Panc1 (cell line): ENCODE measurements at regions not wholly inside any gene's neighbourhood (a gene's known extent, or its start where the extent isn't known, plus 50 kb on each side); places are given as distances from the start of the nearest gene placed in this dataset.
"Not testable (repeated sequence)": the region's sequence is repeated elsewhere in the genome, so short reads cannot be mapped to it uniquely, and the experiment has no call there.

ENCODE experiments used
- ATAC-seq: fragments of 200-7000 bp; cut with Tn5 transposase; 2 replicates; pipeline ENCODE4 v1.9.1; 2020; ENCODE audit warnings: mild to moderate bottlenecking, moderate library complexity
- BruUV-seq: library from RNA; stranded (reverse); fragments of 400-500 nt; replicated peaks from 2 replicates; lab custom pipeline; 2021; lab: Mats Ljungman, UMichigan
- CTCF ChIA-PET: fragments of 300-600 bp; sonication (Branson Sonifier 250); formaldehyde crosslinking; loops from one replicate; lab custom pipeline; 2022; ENCODE audit warnings: antibody characterized with exemption; lab: Charles Lee
- POLR2A ChIA-PET: fragments of 300-600 bp; sonication (Branson Sonifier 250); formaldehyde crosslinking; loops from one replicate; lab custom pipeline; 2022; ENCODE audit warnings: antibody characterized with exemption; lab: Charles Lee
- DNase-seq: peaks from one replicate; pipeline ENCODE4 v3.0.0-alpha.2; 2010; ENCODE audit warnings: low read depth, low spot score
- H3K27ac ChIP-seq: 2 replicates; pipeline ENCODE4 v1.5.1; 2011; ENCODE audit warnings: mild to moderate bottlenecking, low read length, inconsistent platforms
- H3K27me3 ChIP-seq: fragments of 200-500 bp; sonication (Bioruptor generic); 2 replicates; pipeline ENCODE4 v1.6.0; 2014; ENCODE audit warnings: low read length, inconsistent platforms; ENCODE audit not compliant: control insufficient read depth, insufficient read depth
- H3K36me3 ChIP-seq: fragments of 200-500 bp; sonication (Bioruptor generic); 2 replicates; pipeline ENCODE4 v1.5.1; 2014; ENCODE audit warnings: inconsistent platforms, mild to moderate bottlenecking, low read length, moderate library complexity; ENCODE audit not compliant: control insufficient read depth, insufficient read depth
- H3K4me1 ChIP-seq: 2 replicates; pipeline ENCODE4 v1.5.1; 2011; ENCODE audit warnings: inconsistent platforms, mild to moderate bottlenecking, low read length, moderate library complexity; ENCODE audit not compliant: control insufficient read depth, insufficient read depth
- H3K4me3 ChIP-seq, 2 experiments: 2 replicates each; pipeline ENCODE4 v1.5.1; 2011 to 2012; ENCODE audit warnings: low read depth in 2 of 2, low read length in 2 of 2, mild to moderate bottlenecking in 2 of 2, inconsistent platforms in 1 of 2, moderate library complexity in 1 of 2
- H3K9me3 ChIP-seq: fragments of 200-500 bp; sonication (Bioruptor generic); 2 replicates; pipeline ENCODE4 v1.5.1; 2014; ENCODE audit warnings: low read depth, mild to moderate bottlenecking, inconsistent platforms, low read length, moderate library complexity; ENCODE audit not compliant: control insufficient read depth, insufficient read depth
- POLR2AphosphoS5 ChIP-seq: IDR thresholded peaks from 2 replicates; pipeline ENCODE4 v1.6.1; 2012; ENCODE audit warnings: mild to moderate bottlenecking, low read depth, low read length, moderate library complexity
- SIN3A ChIP-seq: IDR thresholded peaks from 2 replicates; pipeline ENCODE4 v1.6.1; 2012; ENCODE audit warnings: low read depth, mild to moderate bottlenecking, low read length, moderate library complexity, borderline replicate concordance; ENCODE audit not compliant: insufficient read depth
- TCF7L2 ChIP-seq: IDR thresholded peaks from 2 replicates; pipeline ENCODE4 v1.6.1; 2011; ENCODE audit warnings: mild to moderate bottlenecking, low read depth, low read length, inconsistent platforms
- in situ Hi-C: cut with HindIII; loops from 2 replicates; pipeline ENCODE4 v1.10.0; 2016; ENCODE audit warnings: low sequenced_read_pairs, low pct_unique_long_range_greater_than_20kb
- intact Hi-C: fragments of 100-400 bp; cut with micrococcal nuclease; formaldehyde crosslinking; loops from one replicate; pipeline ENCODE4 v1.10.0; 2022; ENCODE audit not compliant: unreplicated experiment
- TF ChIP-seq, protein P1 (sequence below): fragments of 450-650 bp; IDR thresholded peaks from 2 replicates; pipeline ENCODE4 v1.5.1; 2017; ENCODE audit warnings: mild to moderate bottlenecking
- TF ChIP-seq, protein P2 (sequence below), 2 experiments: IDR thresholded peaks; 2 replicates each; pipeline ENCODE4 v1.6.1; 2011 to 2012; ENCODE audit warnings: low read depth in 2 of 2, control low read depth in 1 of 2, low read length in 1 of 2, mild to moderate bottlenecking in 1 of 2, moderate library complexity in 1 of 2; ENCODE audit not compliant: insufficient read depth in 1 of 2

DNA sequence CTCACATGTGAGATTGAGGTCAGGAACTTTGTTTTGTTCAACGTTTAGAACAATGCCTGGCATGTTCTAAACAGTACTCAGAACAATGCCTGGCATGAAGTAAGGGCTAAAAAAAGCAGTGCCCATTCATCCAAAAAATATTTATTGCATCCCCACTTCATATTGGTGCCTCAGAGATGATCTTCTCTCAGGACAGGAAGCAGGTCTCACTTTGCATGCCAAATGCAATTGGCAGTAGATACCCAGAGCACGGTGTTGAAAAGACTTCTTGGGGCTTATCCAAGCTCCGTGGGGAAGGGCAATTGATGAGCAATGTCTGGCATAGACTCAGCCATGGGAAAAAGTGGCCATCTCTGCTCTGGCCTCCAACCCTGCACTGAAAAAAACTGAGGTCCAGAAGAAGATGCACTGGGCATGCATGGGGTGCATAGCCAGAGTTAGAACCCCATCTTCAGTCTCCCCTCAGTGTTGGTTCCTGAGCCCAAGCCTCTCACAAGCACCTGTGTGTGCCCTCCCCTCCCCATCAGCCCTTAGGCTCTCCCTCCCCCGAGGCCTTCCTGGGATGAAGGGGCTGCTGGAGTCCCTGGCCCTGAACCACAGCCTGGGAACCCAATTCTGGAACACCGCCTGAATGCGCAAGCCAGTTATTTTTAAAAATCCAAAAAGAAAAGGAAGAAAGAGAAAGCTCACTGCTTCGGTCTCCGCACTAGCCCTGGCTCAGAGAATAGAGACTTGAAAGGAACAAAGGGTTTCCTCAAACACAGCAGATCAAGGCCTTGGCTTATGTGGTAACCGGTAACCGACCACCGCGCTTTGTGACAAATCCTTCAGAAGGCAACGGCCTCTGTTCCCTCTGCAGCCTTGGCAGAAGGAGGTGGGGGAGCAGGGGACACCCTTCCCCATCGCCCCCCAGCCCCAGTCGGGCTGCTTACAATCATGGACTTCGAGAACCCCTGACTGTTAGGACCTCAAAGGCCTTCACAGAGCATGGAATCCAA is 78.5 kb upstream of the SIRPA start:
- TF ChIP-seq, protein P1, sequence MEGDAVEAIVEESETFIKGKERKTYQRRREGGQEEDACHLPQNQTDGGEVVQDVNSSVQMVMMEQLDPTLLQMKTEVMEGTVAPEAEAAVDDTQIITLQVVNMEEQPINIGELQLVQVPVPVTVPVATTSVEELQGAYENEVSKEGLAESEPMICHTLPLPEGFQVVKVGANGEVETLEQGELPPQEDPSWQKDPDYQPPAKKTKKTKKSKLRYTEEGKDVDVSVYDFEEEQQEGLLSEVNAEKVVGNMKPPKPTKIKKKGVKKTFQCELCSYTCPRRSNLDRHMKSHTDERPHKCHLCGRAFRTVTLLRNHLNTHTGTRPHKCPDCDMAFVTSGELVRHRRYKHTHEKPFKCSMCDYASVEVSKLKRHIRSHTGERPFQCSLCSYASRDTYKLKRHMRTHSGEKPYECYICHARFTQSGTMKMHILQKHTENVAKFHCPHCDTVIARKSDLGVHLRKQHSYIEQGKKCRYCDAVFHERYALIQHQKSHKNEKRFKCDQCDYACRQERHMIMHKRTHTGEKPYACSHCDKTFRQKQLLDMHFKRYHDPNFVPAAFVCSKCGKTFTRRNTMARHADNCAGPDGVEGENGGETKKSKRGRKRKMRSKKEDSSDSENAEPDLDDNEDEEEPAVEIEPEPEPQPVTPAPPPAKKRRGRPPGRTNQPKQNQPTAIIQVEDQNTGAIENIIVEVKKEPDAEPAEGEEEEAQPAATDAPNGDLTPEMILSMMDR: no peak
- ChIA-PET POLR2A (no interaction called here), CTCF (no interaction called here)
- no peaks in the 10 kb centered on the region for H3K9me3 ChIP-seq
- intact Hi-C loops (no loop called here), in situ Hi-C loops (no loop called here)
- no peaks in the 10 kb centered on the region for H3K27me3 ChIP-seq
- H3K4me1 ChIP-seq: no peaks in the 10 kb centered on the region
- no peak for DNase-seq
- no TSS peak for BruUV-seq
- ATAC-seq: no peak
- no peaks in the 10 kb centered on the region for H3K36me3 ChIP-seq
- H3K4me3 ChIP-seq: no peak overlapping the region
- H3K27ac ChIP-seq: no peak overlapping the region

DNA sequence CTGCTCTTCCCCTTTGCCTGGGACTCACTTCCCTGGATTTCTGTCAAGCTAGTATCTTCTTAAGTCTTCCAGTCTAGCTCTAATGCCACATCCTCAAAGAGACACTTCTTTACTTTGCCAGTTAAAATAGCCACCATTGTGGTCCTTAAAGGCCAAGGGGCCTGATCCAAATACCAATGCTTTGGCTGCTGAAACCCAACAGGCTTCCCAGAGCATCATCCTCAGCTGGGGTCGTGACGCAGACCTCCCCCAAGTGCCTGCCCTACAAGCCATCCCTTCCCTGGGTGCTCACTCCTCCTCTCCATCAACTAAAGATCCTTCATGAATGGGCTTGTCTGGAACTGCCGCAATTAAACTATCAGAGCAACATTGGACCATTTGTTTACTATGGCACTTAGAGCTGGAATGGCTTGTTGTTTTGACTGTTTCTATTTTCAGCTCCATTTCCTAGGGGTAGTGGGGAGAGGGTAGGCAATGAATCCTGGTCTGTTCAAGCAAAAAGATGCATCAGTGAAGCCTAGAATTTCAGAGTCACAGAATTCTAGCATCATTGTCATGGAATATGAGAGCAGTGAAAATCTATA is 79.6 kb upstream of the SIRPA start:
- DNase-seq: no peak
- CTCF ChIA-PET: no interaction called here

DNA sequence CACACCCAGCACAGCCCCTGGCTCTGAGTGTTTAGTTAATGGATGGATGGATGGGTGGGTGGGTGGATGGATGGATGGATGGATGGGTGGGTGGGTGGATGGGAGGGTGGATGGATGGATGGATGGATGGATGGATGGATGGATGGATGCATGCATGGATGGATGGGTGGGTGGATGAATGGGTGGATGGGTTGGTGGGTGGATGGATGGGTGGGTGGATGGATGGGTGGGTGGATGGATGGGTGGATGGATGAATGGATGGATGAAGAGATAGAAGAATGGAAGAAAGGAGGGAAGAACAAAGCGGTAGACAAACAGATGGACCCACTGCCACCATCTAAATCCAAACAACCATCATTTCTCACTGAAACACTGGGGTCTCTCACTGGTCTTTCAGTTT is 80.3 kb upstream of the SIRPA start:
- H3K27me3 ChIP-seq, H3K4me3 ChIP-seq, intact Hi-C loops, CTCF ChIA-PET, H3K9me3 ChIP-seq, in situ Hi-C loops, H3K27ac ChIP-seq, BruUV-seq, H3K4me1 ChIP-seq, H3K36me3 ChIP-seq, DNase-seq, ATAC-seq: not testable (repeated sequence)
- POLR2A ChIA-PET: interaction anchor here (0.8 kb wide), 1 partner anchor 12 kb away, joined by 3 read pairs; no protein-coding TSS in a partner anchor

More for the DNA sequence above, 79.6 kb upstream of the SIRPA start:
- Histone ChIP-seq H3K27me3 (no peaks in the 10 kb centered on the region), H3K36me3 (no peaks in the 10 kb centered on the region), H3K4me3 (no peak overlapping the region), H3K27ac (no peak overlapping the region), H3K4me1 (no peaks in the 10 kb centered on the region), H3K9me3 (no peaks in the 10 kb centered on the region)
- ATAC-seq: no peak
- POLR2A ChIA-PET: interaction anchor here (0.8 kb wide), 1 partner anchor 13 kb away, joined by 3 read pairs; no protein-coding TSS in a partner anchor
- no TSS peak for BruUV-seq
- in situ Hi-C loops (no loop called here), intact Hi-C loops (no loop called here)
- TF ChIP-seq, protein P2, sequence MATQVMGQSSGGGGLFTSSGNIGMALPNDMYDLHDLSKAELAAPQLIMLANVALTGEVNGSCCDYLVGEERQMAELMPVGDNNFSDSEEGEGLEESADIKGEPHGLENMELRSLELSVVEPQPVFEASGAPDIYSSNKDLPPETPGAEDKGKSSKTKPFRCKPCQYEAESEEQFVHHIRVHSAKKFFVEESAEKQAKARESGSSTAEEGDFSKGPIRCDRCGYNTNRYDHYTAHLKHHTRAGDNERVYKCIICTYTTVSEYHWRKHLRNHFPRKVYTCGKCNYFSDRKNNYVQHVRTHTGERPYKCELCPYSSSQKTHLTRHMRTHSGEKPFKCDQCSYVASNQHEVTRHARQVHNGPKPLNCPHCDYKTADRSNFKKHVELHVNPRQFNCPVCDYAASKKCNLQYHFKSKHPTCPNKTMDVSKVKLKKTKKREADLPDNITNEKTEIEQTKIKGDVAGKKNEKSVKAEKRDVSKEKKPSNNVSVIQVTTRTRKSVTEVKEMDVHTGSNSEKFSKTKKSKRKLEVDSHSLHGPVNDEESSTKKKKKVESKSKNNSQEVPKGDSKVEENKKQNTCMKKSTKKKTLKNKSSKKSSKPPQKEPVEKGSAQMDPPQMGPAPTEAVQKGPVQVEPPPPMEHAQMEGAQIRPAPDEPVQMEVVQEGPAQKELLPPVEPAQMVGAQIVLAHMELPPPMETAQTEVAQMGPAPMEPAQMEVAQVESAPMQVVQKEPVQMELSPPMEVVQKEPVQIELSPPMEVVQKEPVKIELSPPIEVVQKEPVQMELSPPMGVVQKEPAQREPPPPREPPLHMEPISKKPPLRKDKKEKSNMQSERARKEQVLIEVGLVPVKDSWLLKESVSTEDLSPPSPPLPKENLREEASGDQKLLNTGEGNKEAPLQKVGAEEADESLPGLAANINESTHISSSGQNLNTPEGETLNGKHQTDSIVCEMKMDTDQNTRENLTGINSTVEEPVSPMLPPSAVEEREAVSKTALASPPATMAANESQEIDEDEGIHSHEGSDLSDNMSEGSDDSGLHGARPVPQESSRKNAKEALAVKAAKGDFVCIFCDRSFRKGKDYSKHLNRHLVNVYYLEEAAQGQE (IDR thresholded peaks at IDR 0.05; ENCODE audit: insufficient read depth in 1 of 2, low read depth in 2 of 2, low read length in 1 of 2): no peak
- TF ChIP-seq SIN3A (no peak), POLR2AphosphoS5 (no peak), TCF7L2 (no peak)
- TF ChIP-seq, protein P1: no peak
